ENCODE measurements at regions not wholly inside any gene's neighbourhood (a gene's known extent, or its start where the extent isn't known, plus 50 kb on each side); places are given as distances from the start of the nearest gene placed in this dataset.
"Not testable (repeated sequence)": the region's sequence is repeated elsewhere in the genome, so short reads cannot be mapped to it uniquely, and the experiment has no call there.

DNA sequence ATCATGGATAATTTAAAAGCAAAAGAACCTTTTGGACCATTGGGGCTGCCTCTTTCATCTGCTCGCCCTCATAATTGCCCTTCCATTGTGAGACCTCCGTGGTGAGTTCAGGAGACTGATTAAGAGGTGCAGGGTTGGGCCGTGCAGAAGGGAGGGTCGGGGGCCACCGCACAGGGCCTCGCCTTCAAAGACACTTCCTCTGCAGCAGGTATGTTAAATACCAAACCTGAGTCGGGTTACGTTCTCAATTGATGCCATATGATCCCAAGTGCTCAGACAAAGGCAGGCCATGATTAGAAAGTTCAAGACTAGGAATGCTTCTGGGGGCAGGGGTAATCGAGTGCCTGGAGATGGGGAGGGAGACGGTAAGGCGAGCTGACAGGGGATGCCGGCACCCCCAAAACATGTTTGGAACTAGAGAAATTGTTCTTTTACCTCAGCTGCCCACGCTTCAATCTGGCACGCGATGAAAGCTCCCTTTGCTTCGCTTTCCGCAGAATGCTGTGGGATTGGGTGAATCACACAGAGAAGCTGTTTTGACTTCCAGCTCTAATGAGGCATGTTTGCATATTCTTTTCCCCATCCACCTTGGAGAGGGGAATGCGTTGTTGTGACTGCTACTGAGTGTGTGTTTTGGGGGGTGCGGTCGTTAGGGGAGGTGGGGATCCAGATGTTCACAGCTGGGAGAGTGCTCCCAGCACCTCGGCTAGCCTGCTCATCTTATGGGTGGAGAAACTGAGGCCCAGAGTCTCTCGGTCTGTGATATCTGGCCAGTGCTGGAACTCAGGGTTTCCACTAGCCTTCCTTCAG is 309.1 kb downstream of the MYCN start:
- DNase-seq: no peak

DNA sequence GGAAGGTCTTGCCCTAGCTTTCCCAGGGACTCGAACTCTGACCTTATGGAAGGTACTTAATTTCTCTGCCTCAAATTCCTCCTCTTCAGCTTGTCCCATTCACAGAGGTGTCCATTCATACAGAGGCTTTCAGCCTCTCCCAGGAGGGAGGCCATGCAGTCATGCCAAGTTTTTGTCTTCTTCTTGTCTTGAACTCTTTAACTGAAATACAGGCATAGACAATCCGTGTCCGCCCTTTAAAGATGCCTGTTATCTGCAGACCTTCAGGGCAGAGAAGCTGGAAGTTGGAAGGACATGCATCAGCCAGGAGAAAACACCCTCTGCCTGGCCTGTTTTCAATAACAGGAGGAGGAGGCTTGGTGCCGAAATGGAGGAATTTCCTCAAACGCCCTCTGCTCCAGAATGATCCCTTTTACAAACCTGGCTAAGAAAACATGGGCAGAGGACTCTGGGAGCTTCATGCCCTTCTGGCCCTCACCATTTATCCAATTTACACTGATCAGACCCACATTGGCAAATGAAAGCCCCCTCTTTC is 308.3 kb downstream of the MYCN start:
- DNase-seq: no peak

DNA sequence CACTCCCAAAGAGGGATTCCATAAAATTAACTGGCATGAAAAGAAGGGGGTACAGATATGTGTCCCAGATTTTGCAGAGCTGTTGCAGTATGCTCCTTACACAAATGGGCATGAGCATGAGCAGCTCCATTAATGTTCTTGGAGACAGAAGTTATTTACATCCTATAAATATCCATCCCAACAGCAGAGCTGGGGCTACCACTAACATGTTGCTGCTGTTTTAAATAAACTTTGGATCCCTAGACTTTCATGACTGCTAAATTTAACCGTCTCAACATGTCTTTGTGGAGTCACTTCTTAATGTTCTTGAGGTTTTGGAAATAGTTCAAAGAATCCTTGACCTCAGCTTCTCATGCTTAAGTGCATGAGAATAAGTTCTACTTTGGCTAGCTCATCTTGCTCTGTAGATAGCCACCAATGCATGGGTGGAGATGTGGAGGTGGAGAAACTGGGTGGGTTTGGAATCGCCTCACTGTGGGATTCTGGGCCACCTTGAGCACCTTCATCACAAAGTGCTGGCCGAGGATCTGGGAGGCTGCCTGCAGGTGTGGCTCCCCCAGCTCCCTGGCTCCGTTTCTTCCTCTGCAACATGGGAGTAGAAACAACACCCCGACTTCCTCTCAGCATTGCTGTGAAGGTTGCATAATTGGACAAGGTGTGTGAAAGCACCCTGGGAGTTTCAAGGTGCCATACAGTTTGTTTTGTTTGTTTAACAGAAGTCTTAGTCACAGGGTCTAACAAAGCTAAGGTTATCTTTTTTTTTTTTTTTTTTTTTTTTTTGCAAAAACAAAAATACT is 307.2 kb downstream of the MYCN start:
- DNase-seq: no peak

DNA sequence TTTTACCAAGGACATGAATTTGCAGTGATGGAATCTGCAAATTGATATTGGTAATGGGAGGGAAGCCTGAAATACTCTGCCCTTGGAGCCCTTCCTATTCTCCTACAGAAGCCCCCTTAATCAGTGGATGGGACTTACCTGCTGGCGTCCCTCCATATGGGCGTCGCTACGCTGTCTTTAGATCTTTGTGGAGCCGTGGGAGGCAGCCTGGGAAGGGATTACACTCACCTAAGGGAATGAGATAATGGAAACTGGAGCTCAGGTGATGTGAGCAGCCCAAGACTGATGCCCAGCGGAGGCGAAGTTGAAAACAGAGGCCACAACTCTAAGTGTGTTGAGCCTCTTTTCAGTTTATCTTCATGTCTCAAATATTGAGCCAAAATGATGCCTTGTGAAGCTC is 306.6 kb downstream of the MYCN start:
- no peak for DNase-seq

DNA sequence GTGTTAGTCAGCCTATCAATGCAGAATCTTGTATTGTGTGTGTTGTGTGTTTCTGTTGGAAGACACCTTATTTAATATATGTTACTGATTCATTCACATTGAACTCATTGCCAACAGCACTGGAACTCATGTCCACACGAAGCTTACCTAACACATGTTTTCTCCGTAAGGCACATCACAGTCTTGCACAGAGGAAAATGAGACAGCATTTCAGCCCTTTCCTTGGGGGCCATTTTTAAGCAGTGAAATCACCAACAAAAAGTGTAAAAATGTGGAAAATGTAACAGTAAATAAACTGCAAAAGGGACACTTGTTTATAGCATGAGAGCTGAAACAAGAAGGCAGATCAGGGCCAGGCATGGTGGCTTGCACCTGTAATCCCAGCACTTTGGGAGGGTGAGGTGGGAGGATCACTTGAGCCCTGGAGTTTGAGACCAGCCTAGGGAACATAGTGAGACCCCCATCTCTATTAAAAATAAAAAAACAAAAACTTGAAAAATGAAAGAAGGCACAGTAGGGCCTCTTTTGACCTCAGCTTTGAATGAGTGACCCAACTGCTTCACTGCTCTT is 306.0 kb downstream of the MYCN start:
- no peak for DNase-seq

DNA sequence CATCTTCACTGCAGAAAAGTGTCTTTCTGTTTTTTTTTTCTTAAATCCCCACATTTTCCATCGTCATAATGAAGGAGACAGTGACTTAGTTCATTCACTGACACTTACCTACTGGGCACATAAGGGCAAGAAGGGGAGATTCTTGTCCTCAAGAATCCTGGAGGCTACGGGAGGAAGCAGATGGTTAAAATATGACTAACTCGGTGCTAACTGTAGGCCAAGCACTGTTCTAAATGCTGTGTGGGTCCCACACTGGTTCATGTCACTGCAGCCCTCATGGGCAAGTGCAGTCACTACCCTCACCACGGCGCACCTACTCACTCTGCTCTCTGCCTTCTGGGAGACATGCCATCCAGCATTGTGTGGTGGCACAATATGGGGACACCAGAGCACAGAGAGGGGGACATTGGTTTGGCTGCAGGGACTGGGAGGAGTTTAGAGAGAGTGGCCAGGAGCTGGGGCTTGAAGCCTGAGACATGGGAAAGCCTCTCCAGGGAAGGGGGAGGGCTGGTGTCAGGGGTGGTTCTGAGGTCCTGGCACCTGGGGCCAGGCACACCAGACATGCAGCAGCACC is 305.2 kb downstream of the MYCN start:
- no peak for DNase-seq

DNA sequence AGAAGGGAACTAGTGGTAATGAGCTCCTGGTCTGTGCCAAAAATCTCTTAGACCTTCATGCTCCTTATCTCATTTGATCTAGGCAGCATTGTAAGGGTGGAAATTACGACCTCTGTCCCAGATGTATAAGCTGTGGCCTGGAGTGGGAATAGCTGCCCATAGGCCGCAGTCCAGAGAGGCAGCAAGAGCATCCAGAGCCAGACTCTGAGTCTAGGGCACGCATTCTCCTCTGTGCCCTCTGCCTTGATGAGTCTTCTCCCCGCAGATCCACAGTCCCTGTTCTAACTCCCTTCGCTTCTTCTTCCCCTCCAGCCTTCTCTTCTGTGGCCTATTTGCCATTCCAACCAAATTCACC is 304.6 kb downstream of the MYCN start:
- no peak for DNase-seq

DNA sequence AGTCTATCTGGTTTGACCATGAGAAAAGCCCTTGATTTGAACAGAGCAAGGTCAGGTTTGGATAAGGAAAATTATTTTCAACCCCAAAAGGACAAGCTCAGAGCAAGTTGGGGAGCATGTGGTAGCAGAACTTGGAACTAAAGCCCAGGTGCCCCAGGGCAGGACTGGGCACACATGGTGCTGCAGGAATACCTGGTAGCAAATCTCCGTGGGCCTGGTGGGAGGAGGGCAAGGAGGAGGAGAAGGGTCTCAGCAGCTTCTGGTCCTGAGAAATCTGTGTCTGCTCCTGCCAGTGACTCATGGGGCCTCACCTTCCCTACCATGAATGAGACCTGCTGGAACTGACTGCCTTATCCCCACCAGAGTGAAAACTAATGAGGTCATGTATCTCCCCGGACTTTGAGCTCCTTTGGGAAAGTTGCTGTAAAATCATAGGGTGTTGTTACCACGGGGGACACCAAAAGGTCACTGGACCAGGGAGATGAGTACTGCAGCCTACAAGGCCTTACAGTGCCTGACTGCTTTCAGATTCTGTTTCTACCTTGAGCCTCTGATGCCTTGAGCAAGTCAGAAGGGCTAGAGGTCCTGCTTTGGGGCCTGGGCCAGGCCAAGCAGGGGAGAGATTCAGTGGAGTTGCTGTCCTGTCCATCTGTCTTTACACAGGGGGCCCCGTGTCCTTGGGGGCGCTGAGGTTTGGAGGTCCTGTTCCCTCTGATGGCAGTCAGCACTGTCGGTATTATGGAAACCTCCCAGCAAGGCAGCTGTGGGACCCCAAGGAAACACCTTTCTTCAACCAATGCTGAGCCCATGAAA is 304.0 kb downstream of the MYCN start:
- DNase-seq: no peak

DNA sequence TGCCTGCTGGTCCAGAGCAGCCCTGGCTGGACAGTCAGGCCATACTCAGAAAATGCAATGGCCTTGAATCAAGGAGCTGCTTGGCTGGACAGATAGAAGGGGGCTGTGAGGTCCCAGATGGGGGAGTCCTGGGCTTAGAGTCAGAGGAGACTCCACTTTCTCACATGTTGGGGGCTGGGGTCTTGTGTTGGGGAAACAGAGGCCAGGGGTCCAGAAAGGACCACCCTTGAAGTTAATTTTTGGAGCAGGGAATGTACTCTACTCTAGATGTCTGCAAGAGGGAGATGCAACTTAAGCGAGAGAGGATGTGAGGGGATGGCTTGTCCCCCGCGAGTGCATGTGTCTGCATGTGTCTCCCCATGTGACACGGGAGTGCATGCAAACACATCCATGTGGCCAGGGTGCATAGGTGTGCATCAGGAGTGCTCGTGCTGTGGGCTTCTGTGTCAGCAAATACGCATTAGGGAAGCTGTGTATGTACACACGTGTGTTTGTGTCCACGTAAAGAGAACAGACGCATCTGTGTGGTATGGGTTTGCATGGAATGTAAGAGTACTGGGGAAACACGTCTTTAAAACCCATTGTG is 303.2 kb downstream of the MYCN start:
- no peak for DNase-seq

DNA sequence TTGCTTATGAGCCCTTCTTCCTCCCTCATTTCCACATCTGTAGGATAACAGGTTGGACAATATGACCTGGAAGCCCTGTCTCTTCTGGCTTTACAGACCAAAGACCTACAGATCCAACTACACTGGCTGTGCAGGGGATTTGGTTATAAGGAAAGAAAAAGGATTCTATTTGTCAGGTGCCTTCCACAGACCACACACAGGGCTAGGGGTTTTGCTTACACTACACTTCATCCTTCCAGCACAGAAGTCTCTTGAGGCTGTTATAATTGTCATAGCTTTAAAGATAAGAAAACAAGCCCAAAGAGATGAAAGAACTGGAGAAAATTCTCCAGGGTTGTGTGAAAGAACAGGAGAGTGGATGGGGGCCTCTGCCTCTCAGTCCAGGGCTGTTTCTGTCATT is 302.6 kb downstream of the MYCN start:
- no peak for DNase-seq

DNA sequence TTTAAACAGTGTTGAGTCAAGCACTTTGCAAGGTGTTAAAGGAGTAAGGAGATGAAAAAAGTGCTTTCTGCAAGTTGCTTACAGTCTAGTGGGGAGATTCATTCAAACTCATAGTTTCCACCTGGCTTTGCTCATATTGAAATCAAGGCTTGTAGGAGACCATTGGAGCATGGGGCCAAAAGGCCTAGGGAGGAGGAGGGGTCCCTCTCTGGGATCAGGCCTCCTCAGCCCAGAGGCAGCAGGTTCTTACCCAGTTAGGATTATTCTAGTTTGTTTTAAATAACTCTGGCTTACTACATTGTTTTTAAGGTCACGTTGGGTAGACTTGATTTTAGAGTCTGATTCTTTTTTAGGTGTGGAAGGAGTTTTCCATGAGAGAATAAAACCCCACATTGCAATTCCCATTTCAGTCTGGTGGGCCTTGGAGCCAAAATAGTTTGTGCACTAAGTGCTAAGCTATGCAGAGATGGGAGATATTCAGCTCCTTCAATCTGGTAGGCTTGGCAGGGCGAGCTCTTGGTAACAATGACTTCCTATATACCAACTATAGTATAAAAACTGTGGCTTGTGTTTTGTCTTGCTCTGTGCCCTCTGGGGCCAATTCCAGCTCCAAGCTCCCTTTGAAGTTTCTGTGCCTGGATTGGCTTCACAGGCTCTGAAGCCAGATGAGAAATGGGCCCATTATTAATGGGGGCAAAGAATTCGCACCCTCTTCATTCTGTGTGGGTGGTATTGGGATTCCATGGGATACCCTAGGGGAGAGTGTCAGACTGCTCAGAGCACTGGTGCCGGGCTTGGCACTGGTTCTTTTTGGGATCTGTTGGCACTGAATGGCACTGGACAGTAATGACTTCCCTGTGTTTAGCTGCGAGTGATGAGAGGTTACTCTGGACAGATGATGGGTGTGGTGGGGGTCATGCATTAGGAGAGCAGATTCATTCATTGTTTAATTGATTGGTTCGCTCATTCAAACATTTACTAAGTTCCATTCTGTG is 301.1 kb downstream of the MYCN start:
- DNase-seq: no peak

DNA sequence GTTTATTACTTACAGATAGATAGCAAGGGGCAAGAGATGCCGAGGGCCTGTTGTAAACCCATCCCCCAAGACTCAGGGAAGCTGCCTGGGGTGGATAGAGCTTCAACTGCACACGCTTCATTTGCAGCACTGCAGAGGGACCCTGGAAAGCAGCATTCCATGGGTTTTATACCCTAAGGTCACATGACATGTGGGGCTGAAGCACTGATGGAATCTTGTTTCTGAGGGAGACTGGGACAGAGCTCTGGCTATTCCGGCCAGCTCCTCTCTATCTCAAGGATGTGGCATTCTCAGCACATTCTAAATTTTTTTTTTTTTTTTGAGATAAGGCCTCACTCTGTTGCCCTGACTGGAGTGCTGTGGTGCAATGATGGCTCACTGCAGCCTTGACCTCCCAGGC is 300.1 kb downstream of the MYCN start:
- DNase-seq: no peak

DNA sequence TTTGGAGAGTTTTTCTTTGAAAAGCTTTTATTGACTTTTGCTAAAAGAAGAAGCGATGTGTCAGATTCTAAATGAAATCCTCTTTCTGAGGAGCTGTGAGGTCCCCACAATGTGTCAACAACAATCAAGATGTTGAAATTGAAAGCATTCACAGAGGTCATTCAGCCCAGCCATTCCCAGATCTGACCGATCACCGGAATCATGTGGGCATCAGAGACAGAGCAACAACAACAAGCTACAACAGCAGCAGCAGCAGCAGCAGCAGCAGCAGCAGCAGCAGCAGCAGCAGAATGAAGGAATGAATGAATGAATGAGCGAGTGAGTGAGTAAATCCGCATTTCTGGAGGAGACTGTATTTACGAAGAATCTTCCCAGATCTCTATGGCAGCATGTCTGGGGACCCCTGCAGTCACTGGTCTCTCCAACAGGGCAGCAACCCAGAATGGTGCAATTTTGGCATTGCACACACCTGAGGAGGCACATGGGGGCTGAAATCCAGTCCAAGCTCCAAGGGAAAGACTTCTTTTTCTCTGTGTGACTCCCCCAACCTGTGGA is 299.0 kb downstream of the MYCN start:
- no peak for DNase-seq

DNA sequence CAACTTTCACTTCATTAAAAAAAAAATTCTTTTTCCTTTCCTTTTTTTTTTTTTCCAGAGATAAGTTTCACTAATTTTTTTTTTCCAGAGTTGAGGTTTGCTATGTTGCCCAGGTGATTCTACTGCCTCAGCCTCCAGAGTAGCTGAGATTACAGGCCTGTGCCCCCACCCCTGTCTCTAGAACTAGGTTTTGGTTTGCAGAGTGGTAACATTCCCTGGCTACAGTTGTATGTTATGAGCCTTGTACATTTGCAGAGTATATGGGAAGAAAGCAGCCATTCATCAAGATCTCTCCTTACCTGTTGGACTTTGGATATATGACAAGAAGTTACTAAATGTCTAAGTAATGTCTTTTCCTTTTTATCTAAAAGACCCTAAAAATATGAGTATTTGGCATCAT is 298.4 kb downstream of the MYCN start:
- DNase-seq: no peak

DNA sequence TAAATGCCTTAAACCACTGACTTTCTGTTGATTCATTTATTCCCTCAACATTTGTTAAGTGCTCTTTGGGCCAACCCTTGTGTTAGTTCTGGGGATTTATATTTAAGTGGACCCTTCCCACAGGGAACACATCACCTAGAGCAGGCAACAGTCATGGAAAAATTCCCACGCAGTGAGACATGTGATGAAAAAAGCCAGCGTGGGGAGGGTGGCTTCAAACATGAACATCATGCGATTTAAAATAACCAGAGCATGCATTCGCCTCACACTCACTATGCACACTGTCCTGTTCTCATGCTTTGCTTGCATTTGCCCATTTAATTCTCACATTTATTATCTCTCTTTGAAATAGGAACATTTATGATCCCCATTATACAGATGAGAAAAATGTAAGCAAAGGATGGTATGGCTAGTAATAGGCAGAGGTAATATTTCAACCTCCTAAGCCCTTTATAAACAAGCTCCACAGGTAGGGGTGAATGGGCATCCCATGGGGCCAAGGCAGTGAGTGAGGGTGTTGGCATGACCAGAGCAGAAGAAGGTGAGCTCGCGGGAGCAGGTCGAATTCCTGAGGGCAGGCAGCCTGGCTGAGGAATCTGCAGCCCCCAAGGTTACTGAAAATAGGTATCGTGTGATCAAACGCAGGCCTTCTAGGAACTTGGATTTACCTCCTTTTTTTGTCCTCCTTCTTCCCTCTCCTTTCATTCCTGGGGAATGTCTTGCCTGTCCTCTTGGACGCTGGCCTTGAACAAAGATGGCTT is 297.8 kb downstream of the MYCN start:
- no peak for DNase-seq

DNA sequence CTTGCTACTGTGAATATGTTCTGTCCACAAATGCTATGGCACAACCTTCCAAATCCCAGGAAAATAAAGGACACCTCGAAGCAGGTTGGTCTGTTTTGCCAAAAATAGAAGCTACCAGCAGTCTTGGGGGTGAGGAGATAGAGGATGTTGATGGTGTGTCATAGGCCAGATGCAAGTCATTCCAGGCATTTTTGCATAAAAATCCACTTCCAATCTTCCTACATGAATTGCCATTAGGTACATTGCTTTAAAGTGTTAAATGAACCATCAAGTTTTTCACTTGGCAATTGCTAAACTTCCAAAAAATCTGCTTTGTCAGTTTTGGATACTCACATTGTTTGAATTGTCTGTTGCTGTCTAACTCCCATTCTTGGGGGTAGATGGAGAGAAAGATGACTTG is 295.4 kb downstream of the MYCN start:
- DNase-seq: no peak

DNA sequence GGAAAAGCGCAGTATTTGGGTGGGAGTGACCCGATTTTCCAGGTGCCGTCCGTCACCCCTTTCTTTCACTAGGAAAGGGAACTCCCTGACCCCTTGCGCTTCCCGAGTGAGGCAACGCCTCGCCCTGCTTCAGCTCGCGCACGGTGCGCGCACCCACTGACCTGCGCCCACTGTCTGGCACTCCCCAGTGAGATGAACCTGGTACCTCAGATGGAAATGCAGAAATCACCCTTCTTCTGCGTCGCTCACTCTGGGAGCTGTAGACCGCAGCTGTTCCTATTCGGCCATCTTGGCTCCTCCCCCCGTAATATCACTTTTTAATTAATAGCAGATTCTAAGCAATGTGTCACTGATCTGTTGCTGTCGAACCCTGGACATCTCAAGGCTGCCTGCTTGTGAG is 294.9 kb downstream of the MYCN start:
- not testable (repeated sequence) for DNase-seq

DNA sequence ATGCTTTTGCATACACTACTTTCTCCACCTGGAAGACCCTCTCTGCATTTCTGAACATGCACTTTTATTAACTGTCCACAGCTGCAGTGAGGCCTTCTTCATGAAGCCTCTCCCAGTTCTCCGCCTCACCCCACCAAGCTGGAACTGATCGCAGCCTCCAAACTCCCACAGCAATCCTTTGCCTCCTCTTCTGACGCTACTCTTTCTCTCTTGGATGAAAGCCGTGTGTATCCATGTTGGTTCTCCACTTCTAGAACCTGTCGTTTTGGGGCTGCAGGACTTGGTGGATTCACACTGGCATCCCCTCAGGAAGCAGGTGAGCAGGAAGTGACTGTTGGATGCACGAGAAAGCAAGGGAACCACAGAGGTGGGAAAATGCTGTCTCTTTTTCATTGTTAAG is 288.6 kb downstream of the MYCN start:
- no peak for DNase-seq

DNA sequence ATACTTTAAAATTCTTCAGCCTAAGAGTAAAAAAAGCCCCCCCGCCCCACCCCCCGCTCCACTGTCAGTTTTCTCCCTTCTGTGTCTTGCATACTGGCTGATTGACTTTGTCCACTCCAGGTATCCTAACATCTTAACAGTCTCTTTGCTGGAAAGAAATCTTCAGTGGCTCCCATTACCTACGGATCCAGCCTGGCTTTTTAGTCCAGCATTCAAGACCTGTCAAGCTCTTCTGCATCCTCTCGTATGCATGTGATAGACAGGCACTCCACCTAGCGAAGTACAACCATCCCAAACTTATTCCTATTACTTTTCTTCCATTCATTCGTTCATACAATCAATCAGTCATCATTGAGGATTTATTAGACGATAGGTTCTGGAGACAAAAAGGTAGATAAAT is 288.1 kb downstream of the MYCN start:
- DNase-seq: no peak
